Caco-2 (cell line): ENCODE measurements at regions not wholly inside any gene's neighbourhood (a gene's known extent, or its start where the extent isn't known, plus 50 kb on each side); places are given as distances from the start of the nearest gene placed in this dataset.

ENCODE experiments used
- BruUV-seq: library from RNA; stranded (reverse); fragments of 400-500 nt; replicated peaks from 2 replicates; lab custom pipeline; 2021; lab: Mats Ljungman, UMichigan
- CTCF ChIA-PET: fragments of 300-600 bp; sonication (Branson Sonifier 250); formaldehyde crosslinking; loops from one replicate; lab custom pipeline; 2022; ENCODE audit warnings: antibody characterized with exemption; lab: Charles Lee
- POLR2A ChIA-PET: fragments of 300-600 bp; sonication (Branson Sonifier 250); formaldehyde crosslinking; loops from one replicate; lab custom pipeline; 2022; ENCODE audit warnings: antibody characterized with exemption; lab: Charles Lee
- DNase-seq, 2 experiments: peaks; one replicate each; pipeline versions ENCODE4 v3.0.0 to v3.0.0-alpha.2; 2020 to 2022
- H3K27me3 ChIP-seq: replicated peaks from 2 replicates; pipeline ENCODE4 v1.6.0; 2011; ENCODE audit warnings: low read length; ENCODE audit not compliant: control insufficient read depth, insufficient read depth
- H3K36me3 ChIP-seq: 2 replicates; pipeline ENCODE4 v1.5.1; 2011; ENCODE audit warnings: low read length; ENCODE audit not compliant: control insufficient read depth, insufficient read depth
- H3K4me1 ChIP-seq: fragments of 250-450 bp; sonication (Bioruptor Pico); 2 replicates; pipeline ENCODE4 v1.5.1; 2020; ENCODE audit warnings: mild to moderate bottlenecking
- H3K4me3 ChIP-seq: 2 replicates; pipeline ENCODE4 v1.5.1; 2011; ENCODE audit warnings: low read depth, mild to moderate bottlenecking, control low read depth, low read length
- H3K9me3 ChIP-seq: fragments of 250-450 bp; sonication (Bioruptor Pico); 2 replicates; pipeline ENCODE4 v1.5.1; 2020; ENCODE audit warnings: mild to moderate bottlenecking, moderate library complexity
- H3K27ac Mint-ChIP-seq: one replicate; pipeline ENCODE4 v1.8.0; 2022; ENCODE audit warnings: mixed read lengths; ENCODE audit not compliant: unreplicated experiment
- H3K27me3 Mint-ChIP-seq: one replicate; pipeline ENCODE4 v1.8.0; 2022; ENCODE audit warnings: mixed read lengths; ENCODE audit not compliant: insufficient read depth, unreplicated experiment
- H3K36me3 Mint-ChIP-seq: one replicate; pipeline ENCODE4 v1.8.0; 2022; ENCODE audit warnings: mild to moderate bottlenecking, mixed read lengths; ENCODE audit not compliant: insufficient read depth, unreplicated experiment
- H3K4me1 Mint-ChIP-seq: one replicate; pipeline ENCODE4 v1.8.0; 2022; ENCODE audit warnings: low read depth, mixed read lengths; ENCODE audit not compliant: unreplicated experiment
- H3K4me3 Mint-ChIP-seq: one replicate; pipeline ENCODE4 v1.8.0; 2022; ENCODE audit warnings: mild to moderate bottlenecking, moderate library complexity, mixed read lengths; ENCODE audit not compliant: unreplicated experiment
- H3K9me3 Mint-ChIP-seq: one replicate; pipeline ENCODE4 v1.8.0; 2022; ENCODE audit warnings: mixed read lengths; ENCODE audit not compliant: unreplicated experiment
- intact Hi-C: fragments of 100-400 bp; cut with micrococcal nuclease; formaldehyde crosslinking; loops from one replicate; pipeline ENCODE4 v1.10.0; 2022; ENCODE audit not compliant: unreplicated experiment
- TF ChIP-seq, protein P1 (sequence below), 2 experiments: fragments of 200-600 bp in 1 of 2; IDR thresholded peaks; 1 replicate in 1 of 2; 2 replicates in 1 of 2; pipeline versions ENCODE4 v1.5.1 to v1.8.0; 2011 to 2022; ENCODE audit warnings: antibody characterized with exemption in 1 of 2, control low read depth in 1 of 2, inconsistent platforms in 1 of 2, low read depth in 1 of 2, low read length in 1 of 2, mild to moderate bottlenecking in 1 of 2, moderate library complexity in 1 of 2; ENCODE audit not compliant: insufficient read depth in 1 of 2, severe bottlenecking in 1 of 2, unreplicated experiment in 1 of 2

DNA sequence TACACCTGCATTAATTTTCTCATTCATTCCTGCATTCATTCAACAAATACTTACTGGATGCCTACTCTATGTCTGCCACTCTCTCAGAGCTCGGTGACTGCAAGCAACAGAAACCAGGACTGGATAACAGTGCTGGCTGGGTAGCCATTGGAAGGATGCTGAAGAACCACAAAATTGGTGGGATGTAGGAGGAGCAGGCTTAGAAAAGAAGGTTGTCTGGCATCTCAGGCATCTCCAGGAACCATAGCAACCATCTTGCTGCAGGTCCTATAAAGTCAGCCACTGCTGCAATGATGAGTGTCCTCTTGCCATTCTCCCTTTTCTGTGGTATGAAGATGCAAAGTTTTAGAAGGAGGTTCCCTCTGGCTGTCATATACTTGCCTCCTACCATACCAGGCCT lies 168.6 kb downstream of the FGF18 start:
- Histone ChIP-seq H3K36me3 (no peaks in the 10 kb centered on the region), H3K27me3 (no peaks in the 10 kb centered on the region; the same call in 1 of the 2 replicates), H3K4me3 (no peak overlapping the region), H3K9me3 (no peaks in the 10 kb centered on the region), H3K4me1 (no peaks in the 10 kb centered on the region)
- no TSS peak for BruUV-seq
- no peaks in the 10 kb centered on the region for H3K36me3 Mint-ChIP-seq
- POLR2A ChIA-PET = no interaction called here
- intact Hi-C loops = no loop called here
- no peak overlapping the region for H3K4me3 Mint-ChIP-seq
- H3K9me3 Mint-ChIP-seq = no peaks in the 10 kb centered on the region
- H3K27ac Mint-ChIP-seq = no peak overlapping the region
- CTCF ChIA-PET = no interaction called here
- DNase-seq = no peak
- no peaks in the 10 kb centered on the region for H3K4me1 Mint-ChIP-seq
- TF ChIP-seq, protein P1, sequence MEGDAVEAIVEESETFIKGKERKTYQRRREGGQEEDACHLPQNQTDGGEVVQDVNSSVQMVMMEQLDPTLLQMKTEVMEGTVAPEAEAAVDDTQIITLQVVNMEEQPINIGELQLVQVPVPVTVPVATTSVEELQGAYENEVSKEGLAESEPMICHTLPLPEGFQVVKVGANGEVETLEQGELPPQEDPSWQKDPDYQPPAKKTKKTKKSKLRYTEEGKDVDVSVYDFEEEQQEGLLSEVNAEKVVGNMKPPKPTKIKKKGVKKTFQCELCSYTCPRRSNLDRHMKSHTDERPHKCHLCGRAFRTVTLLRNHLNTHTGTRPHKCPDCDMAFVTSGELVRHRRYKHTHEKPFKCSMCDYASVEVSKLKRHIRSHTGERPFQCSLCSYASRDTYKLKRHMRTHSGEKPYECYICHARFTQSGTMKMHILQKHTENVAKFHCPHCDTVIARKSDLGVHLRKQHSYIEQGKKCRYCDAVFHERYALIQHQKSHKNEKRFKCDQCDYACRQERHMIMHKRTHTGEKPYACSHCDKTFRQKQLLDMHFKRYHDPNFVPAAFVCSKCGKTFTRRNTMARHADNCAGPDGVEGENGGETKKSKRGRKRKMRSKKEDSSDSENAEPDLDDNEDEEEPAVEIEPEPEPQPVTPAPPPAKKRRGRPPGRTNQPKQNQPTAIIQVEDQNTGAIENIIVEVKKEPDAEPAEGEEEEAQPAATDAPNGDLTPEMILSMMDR (IDR thresholded peaks at IDR 0.05; ENCODE audit: insufficient read depth in 1 of 2, low read depth in 1 of 2, low read length in 1 of 2, severe bottlenecking in 1 of 2, unreplicated experiment in 1 of 2) = no peak
- peaks cover 23% of the 10 kb centered on the region for H3K27me3 Mint-ChIP-seq

GRCh38 chr5:171588790-171589189 lies 169.3 kb downstream of the FGF18 start:
- Mint-ChIP-seq H3K36me3 (no peaks in the 10 kb centered on the region), H3K27ac (no peak overlapping the region), H3K9me3 (no peaks in the 10 kb centered on the region), H3K4me3 (no peak overlapping the region), H3K4me1 (no peaks in the 10 kb centered on the region), H3K27me3 (peaks cover 23% of the 10 kb centered on the region)
- no peaks in the 10 kb centered on the region for H3K4me1 ChIP-seq
- no peaks in the 10 kb centered on the region for H3K36me3 ChIP-seq
- H3K4me3 ChIP-seq = no peak overlapping the region
- POLR2A ChIA-PET = no interaction called here
- no peak for DNase-seq
- BruUV-seq = no TSS peak
- H3K27me3 ChIP-seq = no peaks in the 10 kb centered on the region; the same call in 1 of the 2 replicates
- CTCF ChIA-PET = no interaction called here
- intact Hi-C loops = no loop called here
- H3K9me3 ChIP-seq = no peaks in the 10 kb centered on the region
- TF ChIP-seq, protein P1 (IDR thresholded peaks at IDR 0.05; ENCODE audit: insufficient read depth in 1 of 2, low read depth in 1 of 2, low read length in 1 of 2, severe bottlenecking in 1 of 2, unreplicated experiment in 1 of 2) = no peak

DNA sequence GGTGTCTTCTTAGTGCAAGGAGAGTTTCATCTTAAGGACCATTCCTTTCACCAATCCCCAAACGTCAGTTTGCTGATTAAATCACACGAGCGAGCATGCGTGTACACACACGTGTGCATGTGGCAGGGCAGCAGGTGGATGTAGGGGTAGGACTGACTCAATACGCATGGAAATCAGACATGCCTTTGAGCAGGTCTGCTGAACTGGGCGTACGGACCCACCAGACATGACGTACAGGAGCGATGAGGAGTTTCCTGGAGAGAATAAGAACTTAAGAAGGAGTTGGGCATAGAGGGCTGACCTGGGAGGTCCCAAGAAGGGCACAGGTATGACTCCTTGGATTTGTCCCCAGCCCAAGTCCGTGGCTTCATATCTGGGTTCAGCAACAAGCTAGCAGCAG lies 170.0 kb downstream of the FGF18 start:
- DNase-seq = no peak
- Histone ChIP-seq H3K4me3 (no peak overlapping the region), H3K9me3 (no peaks in the 10 kb centered on the region), H3K4me1 (no peaks in the 10 kb centered on the region), H3K27me3 (no peaks in the 10 kb centered on the region; the same call in 1 of the 2 replicates), H3K36me3 (no peaks in the 10 kb centered on the region)
- Mint-ChIP-seq H3K9me3 (no peaks in the 10 kb centered on the region), H3K4me3 (no peak overlapping the region), H3K36me3 (no peaks in the 10 kb centered on the region), H3K27me3 (peaks cover 23% of the 10 kb centered on the region), H3K4me1 (no peaks in the 10 kb centered on the region), H3K27ac (no peak overlapping the region)
- POLR2A ChIA-PET = no interaction called here
- BruUV-seq = no TSS peak
- intact Hi-C loops = no loop called here
- TF ChIP-seq, protein P1 (IDR thresholded peaks at IDR 0.05; ENCODE audit: insufficient read depth in 1 of 2, low read depth in 1 of 2, low read length in 1 of 2, severe bottlenecking in 1 of 2, unreplicated experiment in 1 of 2) = no peak
- CTCF ChIA-PET = no interaction called here
